NCI-H1417 treated with DMSO at 0.1 percent for 48 hours (cell line): ENCODE measurements at regions not wholly inside any gene's neighbourhood (a gene's known extent, or its start where the extent isn't known, plus 50 kb on each side); places are given as distances from the start of the nearest gene placed in this dataset.

Experiments
- DNase-seq: peaks from one replicate; lab custom pipeline; 2025; lab: John Stamatoyannopoulos, UW

DNA sequence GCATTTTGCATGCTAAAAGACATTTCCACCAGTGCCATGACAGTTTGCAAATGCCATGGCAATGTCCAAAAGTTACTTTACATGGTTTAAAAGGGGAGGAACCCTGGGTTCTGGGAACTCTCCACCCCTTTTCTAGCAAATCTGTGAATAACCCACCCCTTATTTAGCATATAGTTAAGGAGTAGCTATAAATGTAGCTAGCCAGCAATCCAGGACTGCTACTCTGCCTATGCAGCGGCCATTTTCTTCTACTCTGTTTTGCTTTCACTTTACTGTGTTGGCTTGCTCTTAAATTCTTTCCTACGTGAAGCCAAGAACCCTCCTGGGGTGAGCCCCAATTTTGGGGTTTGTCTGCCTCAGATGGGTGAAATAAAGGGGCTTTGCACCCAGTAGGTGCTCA, 141.0 kb downstream of the PTPN11 start:
- DNase-seq = no peak

DNA sequence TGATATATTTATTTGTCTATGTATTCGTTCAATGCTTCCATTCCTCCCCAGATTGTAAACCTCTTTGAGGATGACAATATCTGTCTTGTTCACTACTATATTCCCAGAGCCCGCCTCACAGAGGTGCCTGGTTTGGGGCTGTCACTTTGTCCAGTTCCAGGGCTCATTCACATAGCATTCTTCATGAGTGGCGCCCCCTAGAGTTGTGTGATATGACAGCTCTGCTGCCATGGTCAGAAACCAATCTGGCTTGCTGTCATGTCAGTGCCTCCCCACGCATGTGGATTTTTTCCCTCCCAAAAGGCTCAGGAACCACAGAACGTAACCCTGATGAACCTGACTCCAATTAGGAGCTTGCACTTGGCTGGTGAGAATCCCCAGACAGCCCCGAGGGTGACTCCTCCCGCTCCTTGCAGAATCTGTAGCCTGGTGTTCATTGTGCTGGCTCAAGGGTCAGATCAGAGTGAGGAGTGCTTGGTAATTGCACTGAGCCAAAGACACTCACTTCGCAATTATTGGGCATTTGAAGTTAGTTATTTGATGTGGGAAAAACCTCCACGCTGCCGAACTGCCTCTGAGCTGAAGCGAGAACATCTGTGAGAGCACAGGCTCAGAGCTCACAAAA, 145.5 kb downstream of the PTPN11 start:
- DNase-seq = no peak

GRCh38 chr12:112568641-112569040, 149.9 kb downstream of the PTPN11 start:
- DNase-seq = no peak

DNA sequence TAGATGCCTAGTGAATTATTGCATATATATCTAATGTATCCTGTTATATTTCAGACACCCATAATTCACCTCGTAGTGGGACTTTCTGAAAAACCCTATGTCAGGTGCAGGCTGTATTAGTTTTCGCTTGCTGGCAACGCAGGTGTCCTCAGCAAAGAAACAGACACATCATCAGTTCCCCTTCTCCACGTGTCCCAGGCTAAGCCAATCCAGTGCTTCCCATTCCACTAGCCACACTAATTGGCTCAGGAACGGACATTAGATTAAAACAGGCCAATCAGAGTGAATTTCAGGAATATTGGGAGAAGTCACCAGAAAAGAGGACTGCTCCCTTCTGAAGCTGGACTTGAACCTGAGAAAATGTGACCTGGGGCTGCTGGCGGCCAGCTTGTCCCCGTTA, 151.3 kb downstream of the PTPN11 start:
- no peak for DNase-seq

DNA sequence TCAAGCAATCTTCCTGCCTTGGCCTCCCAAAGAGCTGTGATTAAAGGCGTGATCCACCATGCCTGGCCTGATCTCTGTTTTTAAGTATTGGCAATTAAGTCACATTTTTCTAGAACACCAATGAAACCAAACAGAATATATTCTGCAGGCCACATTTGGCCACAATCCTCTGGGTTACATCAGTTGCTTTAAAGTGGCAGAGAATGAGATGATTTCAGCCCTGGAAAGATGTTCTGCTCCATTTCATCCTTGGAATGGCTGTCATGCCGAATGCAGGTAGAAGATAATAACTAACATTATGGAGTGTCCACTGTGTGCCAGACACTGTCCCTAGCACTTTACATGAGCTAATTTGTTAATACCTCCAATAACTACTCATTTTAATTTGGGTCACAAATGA, 154.4 kb downstream of the PTPN11 start:
- DNase-seq = no peak

DNA sequence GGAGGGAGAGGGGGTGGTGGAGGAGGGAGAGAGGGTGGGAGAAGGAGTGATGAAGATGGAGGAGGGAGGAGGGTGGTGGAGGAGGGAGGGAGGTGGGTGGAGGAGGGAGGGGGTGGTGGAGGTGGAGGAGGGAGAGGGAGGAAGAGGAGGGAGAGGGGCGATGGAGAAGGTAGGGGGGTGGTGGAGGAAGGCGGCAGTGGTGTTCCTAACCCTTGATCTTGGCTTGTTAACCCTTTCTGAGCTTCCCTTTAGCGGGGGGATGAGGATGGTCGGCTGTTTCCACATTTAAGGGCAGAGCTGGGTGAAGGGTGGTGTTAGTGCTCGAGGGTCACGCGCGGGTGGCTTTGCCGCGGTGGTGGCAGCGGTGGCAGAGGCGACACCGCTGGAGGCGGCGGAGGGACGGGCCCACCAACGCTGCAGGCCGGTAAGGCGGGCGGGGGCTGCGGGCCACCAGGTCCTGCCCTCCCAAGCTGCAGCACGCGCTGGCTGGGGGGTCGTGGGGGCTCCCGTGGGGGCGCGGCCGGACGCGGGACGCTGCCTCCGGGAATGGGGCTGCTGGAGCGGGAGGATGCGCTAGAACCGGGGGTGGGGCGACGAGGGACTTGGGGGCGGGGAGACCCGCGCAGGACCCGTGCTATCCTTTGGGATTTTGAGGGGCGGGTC, 156.3 kb downstream of the PTPN11 start:
- DNase-seq = no peak

DNA sequence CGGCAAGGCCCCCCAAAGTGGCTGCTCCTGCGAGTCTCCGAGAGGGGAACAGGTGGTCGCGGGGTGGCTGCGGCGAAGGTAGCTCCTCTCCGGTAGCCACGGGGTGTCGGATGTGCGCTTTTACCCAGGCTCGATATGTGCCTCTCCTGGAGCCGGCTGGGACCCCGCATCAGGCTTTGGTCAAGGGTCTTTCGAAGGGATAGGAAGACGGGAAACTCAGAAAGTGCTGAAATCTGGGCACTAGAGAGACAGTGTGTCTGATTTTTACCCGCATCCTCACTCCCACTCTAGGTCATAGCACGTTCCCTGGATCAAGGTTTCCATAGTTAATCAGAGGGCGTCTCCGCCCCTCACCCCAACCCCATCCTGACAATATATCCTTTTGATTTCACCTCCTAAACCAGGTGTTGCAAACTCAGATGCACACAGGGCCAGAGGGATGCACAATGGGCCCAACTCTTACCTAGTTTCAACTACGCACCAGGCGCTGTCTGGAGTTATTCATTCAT, 156.9 kb downstream of the PTPN11 start:
- DNase-seq = no peak

DNA sequence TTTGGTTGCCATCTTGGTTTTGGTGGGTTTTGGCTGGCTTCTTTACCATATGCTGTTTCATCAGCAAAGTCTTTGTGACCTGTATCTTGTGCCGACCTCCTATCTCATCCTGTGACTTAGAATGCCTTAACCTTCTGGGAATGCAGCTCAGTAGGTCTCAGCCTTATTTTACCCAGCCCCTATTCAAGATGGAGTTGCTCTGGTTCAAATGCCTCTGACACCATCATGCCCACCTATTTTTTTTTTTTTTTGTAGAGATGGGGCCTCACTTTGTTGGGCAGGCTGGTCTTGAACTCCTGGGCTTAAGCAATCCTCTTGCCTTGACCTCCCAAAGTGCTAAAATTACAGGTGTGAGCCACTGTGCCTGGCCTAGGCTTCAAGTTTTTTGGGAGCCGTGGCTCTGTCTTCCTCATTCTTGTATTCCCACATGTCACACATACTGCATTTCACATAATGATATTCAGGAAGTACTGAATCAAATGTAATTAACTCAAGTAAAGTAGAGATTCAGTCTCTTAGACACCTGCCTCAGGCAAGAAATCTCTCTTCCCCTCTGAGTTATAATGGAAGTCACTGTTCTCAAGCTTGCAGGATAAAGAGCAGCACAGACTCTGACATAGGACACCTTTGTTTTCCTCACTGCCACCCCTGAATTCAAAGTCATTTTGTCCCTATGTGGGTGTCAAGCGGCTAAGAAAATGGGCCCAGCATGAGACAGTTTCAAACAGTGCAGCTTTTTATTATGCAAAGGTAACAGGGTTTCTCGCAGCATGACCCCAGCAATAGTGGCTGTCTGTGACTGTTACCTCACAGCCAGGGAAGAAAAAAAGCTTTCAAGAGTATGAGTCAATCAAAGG, 159.0 kb downstream of the PTPN11 start:
- peak; percentile 9 for DNase-seq

GRCh38 chr12:112584266-112584722, 165.5 kb downstream of the PTPN11 start:
- DNase-seq = no peak

- no peak for DNase-seq
Measured at GRCh38 chr12:112586148-112586783, 167.5 kb downstream of the PTPN11 start.

- DNase-seq = no peak
Measured at GRCh38 chr12:112589275-112589674, 170.5 kb downstream of the PTPN11 start.

GRCh38 chr12:112590281-112590680, 171.5 kb downstream of the PTPN11 start:
- DNase-seq = no peak

GRCh38 chr12:112591488-112591887, 172.7 kb downstream of the PTPN11 start:
- no peak for DNase-seq

DNA sequence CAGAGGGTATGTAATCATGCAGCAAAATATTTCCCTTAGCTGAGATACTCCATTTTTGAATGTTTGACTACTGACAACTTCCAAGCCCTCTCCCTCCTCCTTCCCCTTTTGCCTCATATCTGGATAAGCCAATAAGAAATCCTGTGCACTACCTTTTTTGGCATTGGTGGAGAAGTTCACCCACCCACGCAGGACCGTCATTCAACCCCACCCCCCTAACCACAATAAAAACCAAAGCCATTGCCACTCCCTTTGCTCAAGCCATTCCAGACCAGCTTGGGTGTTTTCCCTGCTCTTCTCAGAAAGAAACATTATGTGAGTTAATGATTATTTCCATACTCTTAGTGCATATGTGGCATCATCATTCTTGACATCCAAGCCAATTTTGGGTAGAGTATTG, 176.7 kb downstream of the PTPN11 start:
- DNase-seq = no peak

DNA sequence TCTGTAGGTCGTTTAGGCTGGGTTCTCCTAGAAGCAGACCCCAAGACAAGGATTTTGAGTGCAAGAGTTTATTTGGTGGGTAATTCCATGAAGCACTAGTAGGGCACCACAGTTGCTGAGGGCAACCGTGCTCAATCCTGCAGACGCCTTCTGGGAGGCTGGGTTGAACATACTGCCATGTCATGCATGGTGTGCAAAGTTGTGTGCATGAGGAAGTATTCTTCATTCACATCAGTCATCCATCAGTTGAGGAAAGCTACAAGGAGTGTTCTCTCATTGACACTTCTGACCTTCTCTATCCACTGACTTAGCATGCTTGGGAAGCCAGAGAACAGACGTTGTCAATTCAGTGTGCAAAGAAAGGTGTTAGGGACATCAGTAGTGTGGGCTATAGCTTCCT, 179.2 kb downstream of the PTPN11 start:
- DNase-seq = no peak

DNA sequence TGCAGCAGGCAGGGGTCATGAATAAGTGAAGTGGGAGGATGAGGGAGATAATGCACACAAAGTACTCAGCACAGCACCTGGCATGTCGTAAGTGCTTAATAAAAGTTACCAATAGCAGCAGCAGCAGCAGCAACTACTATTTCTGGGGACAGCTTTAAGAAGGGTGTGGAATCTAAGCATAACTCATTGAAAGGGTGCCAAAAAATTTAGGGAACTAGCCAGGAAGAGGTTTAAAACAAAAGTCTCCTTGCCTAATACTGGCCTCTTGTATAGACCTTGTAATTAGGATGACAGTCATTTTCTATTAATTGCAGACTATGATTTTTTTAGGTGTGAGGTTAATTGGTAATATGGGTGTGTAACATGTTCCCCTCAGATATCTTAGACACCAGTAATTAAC, 179.9 kb downstream of the PTPN11 start:
- DNase-seq = peak; percentile 57

DNA sequence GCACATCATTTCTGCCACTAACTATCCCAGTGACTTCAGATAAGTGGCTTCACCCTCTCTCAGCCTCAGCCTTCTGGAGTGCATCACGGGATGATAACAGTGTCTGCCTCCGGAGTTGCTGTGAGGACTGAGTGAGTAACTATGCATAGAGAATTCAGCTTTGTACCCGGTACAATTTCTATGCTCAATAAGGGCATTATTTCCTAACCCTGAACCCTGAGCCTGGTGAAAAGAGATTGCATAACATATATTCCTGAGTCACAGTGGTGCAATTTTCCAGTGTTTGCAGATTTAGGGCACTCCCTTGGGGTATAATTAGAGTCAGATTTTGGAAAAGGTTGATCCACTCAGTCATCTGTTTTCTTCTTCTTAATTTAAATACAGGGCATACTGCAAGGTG, 181.1 kb downstream of the PTPN11 start:
- no peak for DNase-seq

DNA sequence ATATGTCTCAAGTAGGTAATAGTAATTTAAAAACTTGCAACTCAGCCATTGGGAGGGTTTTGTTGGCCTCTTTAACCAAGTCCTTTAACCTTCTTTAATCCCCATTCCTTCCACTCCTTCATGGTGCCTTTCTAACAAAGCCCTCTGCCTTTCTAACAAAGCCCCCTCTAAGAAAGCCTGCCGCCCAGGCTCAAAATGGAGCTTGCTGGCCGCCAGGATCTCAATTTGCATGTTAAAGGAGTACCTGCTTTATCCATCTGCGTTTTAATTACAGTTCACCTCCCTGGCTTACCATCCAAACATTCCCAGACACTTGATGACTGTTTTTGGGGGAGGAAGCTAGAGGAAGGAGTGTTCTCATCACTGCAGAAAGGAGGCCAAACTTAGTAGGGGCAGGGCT, 183.4 kb downstream of the PTPN11 start:
- no peak for DNase-seq

DNA sequence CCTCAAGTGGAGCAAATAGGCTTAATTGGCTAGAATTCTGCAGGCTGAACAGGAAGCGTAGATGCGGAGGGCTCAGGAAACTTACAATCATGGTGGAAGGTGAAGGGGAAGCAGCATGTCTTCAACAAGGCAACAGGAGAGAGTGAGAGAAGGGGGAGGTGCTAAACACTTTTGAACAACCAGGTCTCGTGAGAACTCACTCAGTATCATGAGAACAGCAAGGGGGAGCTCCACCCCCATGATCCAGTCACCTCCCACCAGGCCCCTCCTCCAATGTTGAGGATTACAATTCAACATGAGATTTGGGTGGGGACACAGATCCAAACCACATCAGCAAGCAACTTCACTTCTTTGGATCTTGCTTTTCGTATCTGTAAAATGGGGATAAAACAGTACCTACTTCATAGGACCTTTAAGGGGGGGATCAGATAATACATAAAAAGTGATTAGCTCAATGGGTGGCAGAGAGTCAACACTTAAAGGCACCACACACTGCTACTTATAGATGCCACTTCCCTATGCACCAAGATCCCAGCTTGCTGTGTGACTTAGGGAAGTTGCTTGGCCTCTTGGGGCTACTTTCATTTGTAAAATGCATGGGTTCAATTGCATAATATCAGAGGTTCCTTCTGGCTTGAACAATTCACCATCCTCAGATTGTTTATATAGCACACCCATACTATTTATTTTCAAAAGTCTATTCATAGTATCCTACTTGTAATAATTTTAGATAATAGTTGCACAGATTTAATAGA, 184.8 kb upstream of the RPH3A start:
- no peak for DNase-seq

- no peak for DNase-seq
Measured at GRCh38 chr12:112607427-112607826, 184.1 kb upstream of the RPH3A start.

- DNase-seq = no peak
Measured at GRCh38 chr12:112611908-112612307, 179.6 kb upstream of the RPH3A start.

GRCh38 chr12:112615196-112615595, 176.4 kb upstream of the RPH3A start:
- DNase-seq = no peak
